ENCODE measurements at regions not wholly inside any gene's neighbourhood (a gene's known extent, or its start where the extent isn't known, plus 50 kb on each side); places are given as distances from the start of the nearest gene placed in this dataset.

GRCh38 chr6:134735461-134735860, 214.4 kb downstream of the ALDH8A1 start:
- Mint-ChIP-seq H3K27ac (ENCODE audit: unreplicated experiment) (no peak overlapping the region), H3K36me3 (ENCODE audit: unreplicated experiment) (no peaks in the 10 kb centered on the region), H3K27me3 (ENCODE audit: unreplicated experiment) (peaks cover 2% of the 10 kb centered on the region), H3K4me1 (ENCODE audit: low read depth, unreplicated experiment) (peaks cover 9% of the 10 kb centered on the region), H3K9me3 (ENCODE audit: unreplicated experiment) (peaks cover 5% of the 10 kb centered on the region), H3K4me3 (ENCODE audit: unreplicated experiment) (no peak overlapping the region)
- TF ChIP-seq, protein P1, sequence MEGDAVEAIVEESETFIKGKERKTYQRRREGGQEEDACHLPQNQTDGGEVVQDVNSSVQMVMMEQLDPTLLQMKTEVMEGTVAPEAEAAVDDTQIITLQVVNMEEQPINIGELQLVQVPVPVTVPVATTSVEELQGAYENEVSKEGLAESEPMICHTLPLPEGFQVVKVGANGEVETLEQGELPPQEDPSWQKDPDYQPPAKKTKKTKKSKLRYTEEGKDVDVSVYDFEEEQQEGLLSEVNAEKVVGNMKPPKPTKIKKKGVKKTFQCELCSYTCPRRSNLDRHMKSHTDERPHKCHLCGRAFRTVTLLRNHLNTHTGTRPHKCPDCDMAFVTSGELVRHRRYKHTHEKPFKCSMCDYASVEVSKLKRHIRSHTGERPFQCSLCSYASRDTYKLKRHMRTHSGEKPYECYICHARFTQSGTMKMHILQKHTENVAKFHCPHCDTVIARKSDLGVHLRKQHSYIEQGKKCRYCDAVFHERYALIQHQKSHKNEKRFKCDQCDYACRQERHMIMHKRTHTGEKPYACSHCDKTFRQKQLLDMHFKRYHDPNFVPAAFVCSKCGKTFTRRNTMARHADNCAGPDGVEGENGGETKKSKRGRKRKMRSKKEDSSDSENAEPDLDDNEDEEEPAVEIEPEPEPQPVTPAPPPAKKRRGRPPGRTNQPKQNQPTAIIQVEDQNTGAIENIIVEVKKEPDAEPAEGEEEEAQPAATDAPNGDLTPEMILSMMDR (IDR thresholded peaks at IDR 0.05; ENCODE audit: partially characterized antibody, unreplicated experiment) = no peak
- DNase-seq = no peak

GRCh38 chr6:134734312-134734869, 215.5 kb downstream of the ALDH8A1 start:
- H3K4me1 Mint-ChIP-seq (ENCODE audit: low read depth, unreplicated experiment) = peaks cover 7% of the 10 kb centered on the region
- no peak overlapping the region for H3K4me3 Mint-ChIP-seq (ENCODE audit: unreplicated experiment)
- TF ChIP-seq, protein P1 (IDR thresholded peaks at IDR 0.05; ENCODE audit: partially characterized antibody, unreplicated experiment) = no peak
- H3K36me3 Mint-ChIP-seq (ENCODE audit: unreplicated experiment) = no peaks in the 10 kb centered on the region
- H3K27ac Mint-ChIP-seq (ENCODE audit: unreplicated experiment) = no peak overlapping the region
- H3K27me3 Mint-ChIP-seq (ENCODE audit: unreplicated experiment) = peaks cover 2% of the 10 kb centered on the region
- peaks cover 2% of the 10 kb centered on the region for H3K9me3 Mint-ChIP-seq (ENCODE audit: unreplicated experiment)
- DNase-seq = no peak

- Mint-ChIP-seq H3K9me3 (ENCODE audit: unreplicated experiment) (peaks cover 2% of the 10 kb centered on the region), H3K4me3 (ENCODE audit: unreplicated experiment) (no peak overlapping the region), H3K27me3 (ENCODE audit: unreplicated experiment) (peaks cover 2% of the 10 kb centered on the region), H3K4me1 (ENCODE audit: low read depth, unreplicated experiment) (peaks cover 7% of the 10 kb centered on the region), H3K27ac (ENCODE audit: unreplicated experiment) (no peak overlapping the region), H3K36me3 (ENCODE audit: unreplicated experiment) (no peaks in the 10 kb centered on the region)
- DNase-seq = no peak
- TF ChIP-seq, protein P1 (IDR thresholded peaks at IDR 0.05; ENCODE audit: partially characterized antibody, unreplicated experiment) = no peak
Observed at GRCh38 chr6:134733801-134734200, 216.1 kb downstream of the ALDH8A1 start.

DNA sequence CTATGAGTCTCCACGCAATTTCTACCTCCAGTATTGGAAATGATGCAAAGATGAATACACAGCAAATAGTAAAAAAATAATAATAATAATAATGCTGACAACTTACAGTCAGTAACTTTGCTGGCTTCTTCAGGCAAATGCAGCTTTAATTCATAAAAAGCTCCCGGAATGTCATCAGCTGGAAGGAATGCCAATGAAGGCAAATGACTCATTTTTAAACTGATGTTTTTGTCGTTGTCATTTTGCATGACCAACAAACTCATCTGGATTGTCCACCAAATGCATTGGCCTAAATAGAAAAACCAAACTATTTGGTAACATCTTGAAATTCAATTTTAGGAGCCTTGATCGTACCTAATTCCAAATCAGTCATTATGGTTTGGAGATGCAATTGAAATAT, 217.1 kb downstream of the ALDH8A1 start:
- Mint-ChIP-seq H3K36me3 (ENCODE audit: unreplicated experiment) (no peaks in the 10 kb centered on the region), H3K27ac (ENCODE audit: unreplicated experiment) (no peak overlapping the region), H3K4me3 (ENCODE audit: unreplicated experiment) (no peak overlapping the region), H3K4me1 (ENCODE audit: low read depth, unreplicated experiment) (peaks cover 7% of the 10 kb centered on the region), H3K9me3 (ENCODE audit: unreplicated experiment) (peaks cover 2% of the 10 kb centered on the region), H3K27me3 (ENCODE audit: unreplicated experiment) (peaks cover 2% of the 10 kb centered on the region)
- DNase-seq = no peak
- TF ChIP-seq, protein P1 (IDR thresholded peaks at IDR 0.05; ENCODE audit: partially characterized antibody, unreplicated experiment) = no peak

- H3K36me3 Mint-ChIP-seq (ENCODE audit: unreplicated experiment) = no peaks in the 10 kb centered on the region
- H3K27ac Mint-ChIP-seq (ENCODE audit: unreplicated experiment) = no peak overlapping the region
- H3K27me3 Mint-ChIP-seq (ENCODE audit: unreplicated experiment) = no peaks in the 10 kb centered on the region
- no peak for DNase-seq
- peaks cover 3% of the 10 kb centered on the region for H3K4me1 Mint-ChIP-seq (ENCODE audit: low read depth, unreplicated experiment)
- H3K9me3 Mint-ChIP-seq (ENCODE audit: unreplicated experiment) = peaks cover under 1% of the 10 kb centered on the region
- TF ChIP-seq, protein P1 (IDR thresholded peaks at IDR 0.05; ENCODE audit: partially characterized antibody, unreplicated experiment) = no peak
- H3K4me3 Mint-ChIP-seq (ENCODE audit: unreplicated experiment) = no peak overlapping the region
Observed at GRCh38 chr6:134731615-134732014, 218.3 kb downstream of the ALDH8A1 start.

Data from glutamatergic neuron (in vitro differentiated cells).